HUES48 (cell line): ENCODE measurements at regions not wholly inside any gene's neighbourhood (a gene's known extent, or its start where the extent isn't known, plus 50 kb on each side); places are given as distances from the start of the nearest gene placed in this dataset.

Experiments
- H3K27ac ChIP-seq: one replicate; pipeline ENCODE4 v1.7.0; 2013; ENCODE audit warnings: low read depth, low read length, inconsistent platforms
- H3K27me3 ChIP-seq: 2 replicates; pipeline ENCODE4 v1.6.1; 2013; ENCODE audit warnings: mild to moderate bottlenecking, low read length; ENCODE audit not compliant: control insufficient read depth, insufficient read depth
- H3K36me3 ChIP-seq: 2 replicates; pipeline ENCODE4 v1.6.1; 2013; ENCODE audit warnings: low read length; ENCODE audit not compliant: control insufficient read depth, insufficient read depth
- H3K4me1 ChIP-seq: 2 replicates; pipeline ENCODE4 v1.6.1; 2013; ENCODE audit warnings: mild to moderate bottlenecking, low read length; ENCODE audit not compliant: control insufficient read depth, insufficient read depth
- H3K4me3 ChIP-seq: 2 replicates; pipeline ENCODE4 v1.5.1; 2013; ENCODE audit warnings: mild to moderate bottlenecking, low read depth, low read length
- H3K9ac ChIP-seq: 2 replicates; pipeline ENCODE4 v1.6.1; 2013; ENCODE audit warnings: mild to moderate bottlenecking, low read depth, low read length, moderate library complexity
- H3K9me3 ChIP-seq: 2 replicates; pipeline ENCODE4 v1.6.1; 2013; ENCODE audit warnings: low read length; ENCODE audit not compliant: control insufficient read depth, insufficient read depth

- H3K4me3 ChIP-seq = no peak overlapping the region
- H3K9ac ChIP-seq = no peak overlapping the region
- H3K27me3 ChIP-seq = no peaks in the 10 kb centered on the region
- H3K4me1 ChIP-seq = no peaks in the 10 kb centered on the region
- H3K9me3 ChIP-seq = no peaks in the 10 kb centered on the region
- H3K36me3 ChIP-seq = no peaks in the 10 kb centered on the region
- no peak overlapping the region for H3K27ac ChIP-seq
Observed at GRCh38 chr2:126748188-126748760, 92.3 kb downstream of the GYPC start.

DNA sequence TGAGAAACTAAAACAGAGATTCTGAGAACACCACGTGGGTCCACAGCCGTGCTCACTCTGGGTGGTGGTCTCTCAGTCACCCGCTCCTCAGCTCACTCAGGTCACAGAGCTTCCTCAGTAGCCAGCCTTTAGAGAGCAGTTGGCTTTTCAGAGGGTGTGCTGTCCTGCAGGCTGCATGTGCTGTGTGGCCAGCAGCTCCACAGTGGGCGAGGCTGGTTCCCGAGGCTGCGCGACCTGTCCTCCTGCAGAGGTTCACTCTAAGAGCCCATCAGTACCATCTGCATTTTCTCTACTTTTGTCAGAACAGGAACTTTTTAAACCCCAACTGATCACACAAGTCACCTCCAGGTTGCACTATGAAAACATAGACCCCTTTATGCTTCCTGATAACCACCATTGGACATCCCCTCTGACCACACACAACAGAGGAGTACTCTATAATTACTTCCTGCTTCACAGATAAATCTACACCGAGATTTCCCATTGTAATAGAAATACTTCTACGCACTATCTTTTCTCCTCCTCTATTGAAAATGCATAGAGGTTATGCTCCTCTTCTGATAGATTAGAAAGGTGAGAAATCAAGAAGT is 93.1 kb downstream of the GYPC start:
- Histone ChIP-seq H3K9ac (no peak overlapping the region), H3K4me1 (peaks cover 6% of the 10 kb centered on the region), H3K27me3 (no peaks in the 10 kb centered on the region), H3K36me3 (no peaks in the 10 kb centered on the region), H3K4me3 (no peak overlapping the region), H3K27ac (no peak overlapping the region), H3K9me3 (no peaks in the 10 kb centered on the region)

GRCh38 chr2:126749537-126749936 is 93.6 kb downstream of the GYPC start:
- H3K36me3 ChIP-seq = no peaks in the 10 kb centered on the region
- no peak overlapping the region for H3K4me3 ChIP-seq
- H3K9ac ChIP-seq = no peak overlapping the region
- peaks cover 7% of the 10 kb centered on the region for H3K4me1 ChIP-seq
- H3K9me3 ChIP-seq = no peaks in the 10 kb centered on the region
- H3K27ac ChIP-seq = no peak overlapping the region
- no peaks in the 10 kb centered on the region for H3K27me3 ChIP-seq

DNA sequence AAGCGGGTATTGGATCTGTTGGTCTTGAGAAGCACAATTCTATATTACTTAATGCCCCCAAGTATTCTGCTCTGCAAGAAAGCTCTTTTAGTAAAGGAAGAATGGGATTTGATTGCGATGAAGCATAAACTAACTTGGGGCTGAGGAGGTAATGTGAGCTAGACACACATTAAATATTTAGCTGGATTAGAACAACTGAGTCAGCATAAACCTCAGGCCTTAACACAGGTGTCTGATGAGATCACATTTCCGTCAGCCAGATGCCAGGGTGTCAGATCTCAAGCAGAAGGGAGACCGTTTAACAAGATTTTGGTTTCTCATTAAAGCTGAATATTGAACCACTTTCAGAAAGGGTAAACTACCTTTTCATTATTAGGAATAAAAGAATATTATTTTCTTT is 94.5 kb downstream of the GYPC start:
- Histone ChIP-seq H3K27me3 (no peaks in the 10 kb centered on the region), H3K36me3 (no peaks in the 10 kb centered on the region), H3K4me3 (no peak overlapping the region), H3K27ac (no peak overlapping the region), H3K9me3 (no peaks in the 10 kb centered on the region), H3K4me1 (peaks cover 7% of the 10 kb centered on the region), H3K9ac (no peak overlapping the region)

DNA sequence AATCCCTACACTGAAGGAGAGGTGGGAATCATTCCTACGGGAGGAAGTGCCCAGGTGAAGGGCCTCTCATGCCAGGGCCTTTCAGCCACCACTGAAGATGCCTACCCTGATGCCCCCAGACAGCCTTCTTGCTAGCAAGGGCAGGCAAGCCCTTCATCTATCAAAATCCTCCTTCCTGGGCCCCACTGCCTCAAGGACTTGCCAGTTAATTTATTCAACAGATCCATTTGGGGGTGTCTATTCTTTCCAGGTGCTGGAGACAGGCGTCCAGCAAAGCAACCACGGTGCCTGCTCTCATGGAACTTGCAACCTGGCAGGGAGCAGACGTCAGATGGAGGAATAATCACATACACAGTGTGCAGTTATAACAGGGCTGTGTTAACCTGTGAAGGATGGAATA is 95.5 kb downstream of the GYPC start:
- no peaks in the 10 kb centered on the region for H3K27me3 ChIP-seq
- peaks cover 7% of the 10 kb centered on the region for H3K4me1 ChIP-seq
- H3K9ac ChIP-seq = no peak overlapping the region
- H3K9me3 ChIP-seq = no peaks in the 10 kb centered on the region
- no peak overlapping the region for H3K27ac ChIP-seq
- H3K4me3 ChIP-seq = no peak overlapping the region
- no peaks in the 10 kb centered on the region for H3K36me3 ChIP-seq

DNA sequence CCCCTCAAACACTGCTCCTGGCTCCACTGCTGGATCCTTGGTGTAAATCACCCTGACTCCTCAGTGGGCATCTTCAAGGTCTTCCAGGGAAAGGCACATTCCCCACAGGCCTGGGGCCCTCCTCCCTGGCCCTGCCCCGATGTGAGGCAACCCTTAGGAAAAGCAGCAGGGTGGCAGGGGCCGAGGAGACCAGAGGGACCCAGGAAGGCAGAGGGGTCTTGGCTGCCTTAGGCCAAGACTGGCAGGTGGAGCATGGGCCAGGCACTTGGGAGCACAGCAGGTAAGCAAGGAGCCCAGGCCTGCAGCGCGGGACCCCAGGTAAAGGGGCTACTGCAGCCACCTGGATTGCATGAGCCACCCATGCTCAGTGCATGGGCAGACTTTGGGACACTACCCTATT is 96.9 kb downstream of the GYPC start:
- Histone ChIP-seq H3K27ac (no peak overlapping the region), H3K36me3 (no peaks in the 10 kb centered on the region), H3K9ac (no peak overlapping the region), H3K4me3 (no peak overlapping the region), H3K4me1 (peaks cover 7% of the 10 kb centered on the region), H3K27me3 (no peaks in the 10 kb centered on the region), H3K9me3 (no peaks in the 10 kb centered on the region)

DNA sequence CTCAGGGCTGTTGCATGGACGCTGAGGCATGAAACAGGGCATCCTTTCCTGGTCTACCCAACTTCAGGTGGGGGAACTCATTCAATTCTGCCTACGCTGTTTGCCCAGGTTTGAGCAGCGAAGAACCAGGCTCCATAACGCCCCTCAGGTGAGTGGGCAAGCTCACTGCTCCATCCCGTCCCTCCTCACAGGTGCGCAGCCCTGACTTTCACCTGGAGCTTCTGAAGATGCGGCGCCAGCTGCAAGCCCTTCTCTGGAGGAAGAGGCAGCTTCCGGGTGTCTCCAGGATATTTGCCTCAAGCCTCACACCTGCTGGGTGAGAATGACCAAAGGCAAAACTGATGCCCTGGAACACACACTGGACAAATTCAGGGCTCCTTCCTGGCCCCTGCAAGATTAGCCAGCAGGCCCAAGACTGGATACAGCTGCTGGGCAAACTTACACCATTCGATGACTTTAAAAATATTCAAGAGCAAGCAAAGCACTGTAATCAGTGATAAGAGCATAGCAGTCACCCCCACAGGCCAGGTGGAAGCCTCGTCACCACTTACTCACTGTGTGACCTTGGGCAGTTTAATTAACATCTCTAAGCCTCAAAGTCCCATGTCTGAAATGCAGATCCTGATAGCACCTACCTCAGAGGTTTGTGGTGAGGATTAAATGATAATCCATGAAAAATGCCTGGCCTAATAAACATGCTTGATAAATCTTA is 97.7 kb downstream of the GYPC start:
- Histone ChIP-seq H3K4me1 (peaks cover 14% of the 10 kb centered on the region), H3K27me3 (no peaks in the 10 kb centered on the region)

GRCh38 chr2:126754240-126755004 is 98.5 kb downstream of the GYPC start:
- no peaks in the 10 kb centered on the region for H3K27me3 ChIP-seq

More for the DNA sequence above, 97.7 kb downstream of the GYPC start:
- H3K9me3 ChIP-seq = no peaks in the 10 kb centered on the region
- no peak overlapping the region for H3K4me3 ChIP-seq
- H3K36me3 ChIP-seq = no peaks in the 10 kb centered on the region
- no peak overlapping the region for H3K27ac ChIP-seq
- no peak overlapping the region for H3K9ac ChIP-seq

GRCh38 chr2:126756125-126756524 is 100.2 kb downstream of the GYPC start:
- peaks cover 19% of the 10 kb centered on the region for H3K4me1 ChIP-seq
- no peaks in the 10 kb centered on the region for H3K9me3 ChIP-seq
- no peaks in the 10 kb centered on the region for H3K27me3 ChIP-seq
- H3K4me3 ChIP-seq = no peak overlapping the region
- H3K36me3 ChIP-seq = no peaks in the 10 kb centered on the region
- no peak overlapping the region for H3K27ac ChIP-seq
- no peak overlapping the region for H3K9ac ChIP-seq

More at GRCh38 chr2:126754240-126755004, 98.5 kb downstream of the GYPC start:
- Histone ChIP-seq H3K9me3 (no peaks in the 10 kb centered on the region), H3K9ac (no peak overlapping the region), H3K4me1 (peaks cover 19% of the 10 kb centered on the region), H3K4me3 (no peak overlapping the region), H3K27ac (no peak overlapping the region), H3K36me3 (no peaks in the 10 kb centered on the region)

- no peaks in the 10 kb centered on the region for H3K36me3 ChIP-seq
- no peak overlapping the region for H3K9ac ChIP-seq
- H3K27ac ChIP-seq = no peak overlapping the region
- peaks cover 12% of the 10 kb centered on the region for H3K4me1 ChIP-seq
- no peak overlapping the region for H3K4me3 ChIP-seq
- no peaks in the 10 kb centered on the region for H3K9me3 ChIP-seq
- no peaks in the 10 kb centered on the region for H3K27me3 ChIP-seq
Observed at GRCh38 chr2:126761256-126761980, 105.5 kb downstream of the GYPC start.
